SIG-M5 (cell line): ENCODE measurements at regions not wholly inside any gene's neighbourhood (a gene's known extent, or its start where the extent isn't known, plus 50 kb on each side); places are given as distances from the start of the nearest gene placed in this dataset.
"Not testable (repeated sequence)": the region's sequence is repeated elsewhere in the genome, so short reads cannot be mapped to it uniquely, and the experiment has no call there.

Source experiments
- DNase-seq: peaks from one replicate; lab custom pipeline; 2025; lab: John Stamatoyannopoulos, UW

GRCh38 chr3:135636596-135636995 is 328.9 kb upstream of the PPP2R3A start:
- no peak for DNase-seq

GRCh38 chr3:135637013-135637412 is 328.5 kb upstream of the PPP2R3A start:
- no peak for DNase-seq

GRCh38 chr3:135641761-135642160 is 323.8 kb upstream of the PPP2R3A start:
- no peak for DNase-seq

GRCh38 chr3:135645541-135645940 is 320.0 kb upstream of the PPP2R3A start:
- DNase-seq: no peak

GRCh38 chr3:135646873-135647272 is 318.7 kb upstream of the PPP2R3A start:
- no peak for DNase-seq

- no peak for DNase-seq
Measured at GRCh38 chr3:135649361-135649760, 316.2 kb upstream of the PPP2R3A start.

- no peak for DNase-seq
Measured at GRCh38 chr3:135650309-135650708, 315.2 kb upstream of the PPP2R3A start.

- no peak for DNase-seq
Measured at GRCh38 chr3:135652388-135652787, 313.1 kb upstream of the PPP2R3A start.

- DNase-seq: no peak
Measured at GRCh38 chr3:135655328-135655727, 310.2 kb upstream of the PPP2R3A start.

GRCh38 chr3:135658451-135658850 is 307.1 kb upstream of the PPP2R3A start:
- DNase-seq: not testable (repeated sequence)

GRCh38 chr3:135667061-135667460 is 298.5 kb upstream of the PPP2R3A start:
- DNase-seq: no peak

GRCh38 chr3:135674508-135674907 is 291.0 kb upstream of the PPP2R3A start:
- no peak for DNase-seq

GRCh38 chr3:135678386-135678785 is 287.1 kb upstream of the PPP2R3A start:
- DNase-seq: no peak

GRCh38 chr3:135688003-135688402 is 277.5 kb upstream of the PPP2R3A start:
- DNase-seq: no peak

GRCh38 chr3:135690664-135691063 is 274.9 kb upstream of the PPP2R3A start:
- DNase-seq: no peak

GRCh38 chr3:135691240-135691639 is 274.3 kb upstream of the PPP2R3A start:
- no peak for DNase-seq

GRCh38 chr3:135694142-135694541 is 271.4 kb upstream of the PPP2R3A start:
- no peak for DNase-seq

GRCh38 chr3:135699741-135700140 is 265.8 kb upstream of the PPP2R3A start:
- DNase-seq: no peak

GRCh38 chr3:135706758-135707375 is 258.7 kb upstream of the PPP2R3A start:
- DNase-seq: no peak

GRCh38 chr3:135719449-135719848 is 246.1 kb upstream of the PPP2R3A start:
- DNase-seq: no peak

GRCh38 chr3:135728007-135728721 is 237.4 kb upstream of the PPP2R3A start:
- DNase-seq: no peak

- DNase-seq: no peak
Measured at GRCh38 chr3:135731546-135731945, 234.0 kb upstream of the PPP2R3A start.

- DNase-seq: no peak
Measured at GRCh38 chr3:135736740-135737139, 228.8 kb upstream of the PPP2R3A start.

GRCh38 chr3:135739779-135740178 is 225.7 kb upstream of the PPP2R3A start:
- no peak for DNase-seq
